Panc1 (cell line): ENCODE measurements at regions not wholly inside any gene's neighbourhood (a gene's known extent, or its start where the extent isn't known, plus 50 kb on each side); places are given as distances from the start of the nearest gene placed in this dataset.

Experiments
- ATAC-seq: fragments of 200-7000 bp; cut with Tn5 transposase; 2 replicates; pipeline ENCODE4 v1.9.1; 2020; ENCODE audit warnings: mild to moderate bottlenecking, moderate library complexity
- BruUV-seq: library from RNA; stranded (reverse); fragments of 400-500 nt; replicated peaks from 2 replicates; lab custom pipeline; 2021; lab: Mats Ljungman, UMichigan
- CTCF ChIA-PET: fragments of 300-600 bp; sonication (Branson Sonifier 250); formaldehyde crosslinking; loops from one replicate; lab custom pipeline; 2022; ENCODE audit warnings: antibody characterized with exemption; lab: Charles Lee
- POLR2A ChIA-PET: fragments of 300-600 bp; sonication (Branson Sonifier 250); formaldehyde crosslinking; loops from one replicate; lab custom pipeline; 2022; ENCODE audit warnings: antibody characterized with exemption; lab: Charles Lee
- DNase-seq: peaks from one replicate; pipeline ENCODE4 v3.0.0-alpha.2; 2010; ENCODE audit warnings: low read depth, low spot score
- H3K27ac ChIP-seq: 2 replicates; pipeline ENCODE4 v1.5.1; 2011; ENCODE audit warnings: mild to moderate bottlenecking, low read length, inconsistent platforms
- H3K27me3 ChIP-seq: fragments of 200-500 bp; sonication (Bioruptor generic); 2 replicates; pipeline ENCODE4 v1.6.0; 2014; ENCODE audit warnings: low read length, inconsistent platforms; ENCODE audit not compliant: control insufficient read depth, insufficient read depth
- H3K36me3 ChIP-seq: fragments of 200-500 bp; sonication (Bioruptor generic); 2 replicates; pipeline ENCODE4 v1.5.1; 2014; ENCODE audit warnings: inconsistent platforms, mild to moderate bottlenecking, low read length, moderate library complexity; ENCODE audit not compliant: control insufficient read depth, insufficient read depth
- H3K4me1 ChIP-seq: 2 replicates; pipeline ENCODE4 v1.5.1; 2011; ENCODE audit warnings: inconsistent platforms, mild to moderate bottlenecking, low read length, moderate library complexity; ENCODE audit not compliant: control insufficient read depth, insufficient read depth
- H3K4me3 ChIP-seq, 2 experiments: 2 replicates each; pipeline ENCODE4 v1.5.1; 2011 to 2012; ENCODE audit warnings: low read depth in 2 of 2, low read length in 2 of 2, mild to moderate bottlenecking in 2 of 2, inconsistent platforms in 1 of 2, moderate library complexity in 1 of 2
- H3K9me3 ChIP-seq: fragments of 200-500 bp; sonication (Bioruptor generic); 2 replicates; pipeline ENCODE4 v1.5.1; 2014; ENCODE audit warnings: low read depth, mild to moderate bottlenecking, inconsistent platforms, low read length, moderate library complexity; ENCODE audit not compliant: control insufficient read depth, insufficient read depth
- CTCF ChIP-seq: fragments of 450-650 bp; IDR thresholded peaks from 2 replicates; pipeline ENCODE4 v1.5.1; 2017; ENCODE audit warnings: mild to moderate bottlenecking
- POLR2AphosphoS5 ChIP-seq: IDR thresholded peaks from 2 replicates; pipeline ENCODE4 v1.6.1; 2012; ENCODE audit warnings: mild to moderate bottlenecking, low read depth, low read length, moderate library complexity
- REST ChIP-seq, 2 experiments: IDR thresholded peaks; 2 replicates each; pipeline ENCODE4 v1.6.1; 2011 to 2012; ENCODE audit warnings: low read depth in 2 of 2, control low read depth in 1 of 2, low read length in 1 of 2, mild to moderate bottlenecking in 1 of 2, moderate library complexity in 1 of 2; ENCODE audit not compliant: insufficient read depth in 1 of 2
- SIN3A ChIP-seq: IDR thresholded peaks from 2 replicates; pipeline ENCODE4 v1.6.1; 2012; ENCODE audit warnings: low read depth, mild to moderate bottlenecking, low read length, moderate library complexity, borderline replicate concordance; ENCODE audit not compliant: insufficient read depth
- TCF7L2 ChIP-seq: IDR thresholded peaks from 2 replicates; pipeline ENCODE4 v1.6.1; 2011; ENCODE audit warnings: mild to moderate bottlenecking, low read depth, low read length, inconsistent platforms
- in situ Hi-C: cut with HindIII; loops from 2 replicates; pipeline ENCODE4 v1.10.0; 2016; ENCODE audit warnings: low sequenced_read_pairs, low pct_unique_long_range_greater_than_20kb
- intact Hi-C: fragments of 100-400 bp; cut with micrococcal nuclease; formaldehyde crosslinking; loops from one replicate; pipeline ENCODE4 v1.10.0; 2022; ENCODE audit not compliant: unreplicated experiment

DNA sequence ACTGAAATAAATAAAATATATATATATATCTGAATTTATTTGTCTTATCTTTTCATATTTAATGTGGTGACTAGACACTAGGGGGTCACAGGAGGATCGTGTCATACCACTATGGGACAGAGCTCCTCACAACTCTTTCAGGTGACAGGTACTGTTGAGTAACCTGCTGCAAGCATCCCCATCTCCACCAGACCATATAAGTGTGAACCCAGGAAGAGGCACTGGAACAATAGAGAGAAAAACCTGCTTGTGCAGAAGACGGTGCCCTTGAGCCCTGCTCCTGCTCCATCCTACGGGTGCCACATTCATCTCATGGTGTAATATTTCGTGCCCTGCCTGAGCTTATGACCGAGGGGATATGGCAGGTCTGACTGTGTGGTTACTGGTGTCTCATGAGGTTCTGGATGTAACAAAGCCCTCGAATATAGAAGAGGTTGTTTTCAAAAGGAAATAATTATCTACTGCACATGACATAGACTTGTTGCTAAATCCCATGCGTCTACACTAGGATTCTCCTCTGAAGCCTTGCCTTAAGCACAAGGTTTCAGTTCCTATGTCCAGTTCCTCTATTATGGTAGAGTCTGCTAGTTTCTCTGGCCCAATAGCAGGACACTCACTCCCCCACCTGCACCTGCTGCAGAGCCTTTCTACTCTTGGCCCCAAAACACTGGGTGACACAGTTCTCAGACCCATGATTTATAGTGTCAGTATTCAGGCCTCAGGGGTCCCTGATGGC, 70.4 kb downstream of the GGTLC2 start:
- Histone ChIP-seq H3K27ac (no peak overlapping the region), H3K27me3 (no peaks in the 10 kb centered on the region), H3K36me3 (no peaks in the 10 kb centered on the region), H3K4me3 (no peak overlapping the region), H3K4me1 (no peaks in the 10 kb centered on the region), H3K9me3 (no peaks in the 10 kb centered on the region)
- ATAC-seq = no peak
- BruUV-seq = no TSS peak
- ChIA-PET CTCF (no interaction called here), POLR2A (no interaction called here)
- DNase-seq = no peak
- intact Hi-C loops = no loop called here
- TF ChIP-seq SIN3A (no peak), CTCF (no peak), TCF7L2 (no peak), REST (IDR thresholded peaks at IDR 0.05; ENCODE audit: insufficient read depth in 1 of 2, low read depth in 2 of 2, low read length in 1 of 2) (no peak), POLR2AphosphoS5 (no peak)
- in situ Hi-C loops = no loop called here

DNA sequence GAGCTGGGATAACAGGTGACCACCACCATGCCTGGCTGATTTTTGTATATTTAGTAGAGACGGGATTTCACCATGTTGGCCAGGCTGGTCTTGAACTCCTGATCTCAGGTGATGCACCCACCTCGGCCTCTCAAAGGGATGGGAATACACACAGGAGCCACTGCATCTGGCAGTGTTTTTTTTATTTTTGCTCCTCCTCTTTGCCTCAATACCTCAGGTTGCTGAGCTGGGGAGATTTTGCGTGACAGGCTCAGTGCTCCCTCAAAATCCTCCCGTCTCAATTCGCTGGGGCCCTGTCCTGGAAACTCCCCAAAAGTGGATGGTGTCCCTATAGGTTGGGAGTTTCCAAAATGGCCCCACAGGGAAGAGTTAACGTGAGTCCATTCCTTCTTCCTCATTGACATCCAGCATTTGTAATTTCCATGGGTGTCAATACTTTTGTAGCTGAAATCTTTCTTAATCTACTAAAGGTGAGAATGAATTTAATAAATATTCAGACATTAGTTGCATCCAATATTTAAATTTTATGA, 71.8 kb downstream of the GGTLC2 start:
- BruUV-seq = no TSS peak

More for the DNA sequence above, 71.8 kb downstream of the GGTLC2 start:
- ChIA-PET POLR2A (no interaction called here), CTCF (no interaction called here)
- no peaks in the 10 kb centered on the region for H3K9me3 ChIP-seq
- intact Hi-C loops (no loop called here), in situ Hi-C loops (no loop called here)
- TF ChIP-seq REST (IDR thresholded peaks at IDR 0.05; ENCODE audit: insufficient read depth in 1 of 2, low read depth in 2 of 2, low read length in 1 of 2) = no peak
- TF ChIP-seq SIN3A = no peak
- TF ChIP-seq POLR2AphosphoS5 = no peak
- no peak for TF ChIP-seq TCF7L2
- TF ChIP-seq CTCF = no peak
- no peak overlapping the region for H3K4me3 ChIP-seq
- ATAC-seq (no peak), DNase-seq (no peak)
- H3K27me3 ChIP-seq = no peaks in the 10 kb centered on the region
- no peaks in the 10 kb centered on the region for H3K4me1 ChIP-seq
- no peak overlapping the region for H3K27ac ChIP-seq
- no peaks in the 10 kb centered on the region for H3K36me3 ChIP-seq
